ENCODE measurements at regions not wholly inside any gene's neighbourhood (a gene's known extent, or its start where the extent isn't known, plus 50 kb on each side); places are given as distances from the start of the nearest gene placed in this dataset.

- Histone ChIP-seq H3K36me3 (ENCODE audit: control insufficient read depth, insufficient read depth, low read length) (no peaks in the 10 kb centered on the region), H3K27me3 (ENCODE audit: control insufficient read depth, insufficient read depth, low read length) (no peaks in the 10 kb centered on the region), H3K4me3 (ENCODE audit: low read depth, low read length) (no peak overlapping the region)
- FAIRE-seq (no peak), DNase-seq (ENCODE audit: low read depth) (no peak)
- no peak for TF ChIP-seq CTCF (IDR thresholded peaks at IDR 0.05; ENCODE audit: insufficient read depth, low read length, severe bottlenecking)
Observed at GRCh38 chr4:85092536-85092935, 126.0 kb upstream of the WDFY3 start.

DNA sequence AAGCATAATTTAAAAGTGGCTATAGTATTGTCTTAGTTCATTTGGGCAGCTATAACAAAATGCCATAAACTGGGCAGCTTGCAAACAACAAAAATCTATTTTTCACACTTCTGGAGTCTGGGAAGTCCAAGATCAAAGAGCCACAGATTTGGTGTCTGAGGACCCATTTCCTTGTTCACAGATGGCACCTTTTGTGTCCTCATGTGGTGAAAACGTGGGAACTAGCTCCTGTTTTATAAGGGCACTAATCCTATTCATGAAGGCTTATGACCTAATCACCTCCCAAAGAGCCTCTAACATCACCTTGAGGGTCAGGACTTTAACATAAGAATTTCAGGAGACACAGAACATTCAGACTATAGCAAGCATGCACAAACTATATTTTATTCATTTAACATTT lies 126.5 kb upstream of the WDFY3 start:
- Histone ChIP-seq H3K4me3 (ENCODE audit: low read depth, low read length) (no peak overlapping the region), H3K36me3 (ENCODE audit: control insufficient read depth, insufficient read depth, low read length) (no peaks in the 10 kb centered on the region), H3K27me3 (ENCODE audit: control insufficient read depth, insufficient read depth, low read length) (no peaks in the 10 kb centered on the region)
- FAIRE-seq (no peak), DNase-seq (ENCODE audit: low read depth) (no peak)
- no peak for TF ChIP-seq CTCF (IDR thresholded peaks at IDR 0.05; ENCODE audit: insufficient read depth, low read length, severe bottlenecking)

- FAIRE-seq (no peak), DNase-seq (ENCODE audit: low read depth) (no peak)
- Histone ChIP-seq H3K36me3 (ENCODE audit: control insufficient read depth, insufficient read depth, low read length) (no peaks in the 10 kb centered on the region), H3K4me3 (ENCODE audit: low read depth, low read length) (no peak overlapping the region), H3K27me3 (ENCODE audit: control insufficient read depth, insufficient read depth, low read length) (no peaks in the 10 kb centered on the region)
- no peak for TF ChIP-seq CTCF (IDR thresholded peaks at IDR 0.05; ENCODE audit: insufficient read depth, low read length, severe bottlenecking)
Observed at GRCh38 chr4:85094735-85095134, 128.2 kb upstream of the WDFY3 start.

DNA sequence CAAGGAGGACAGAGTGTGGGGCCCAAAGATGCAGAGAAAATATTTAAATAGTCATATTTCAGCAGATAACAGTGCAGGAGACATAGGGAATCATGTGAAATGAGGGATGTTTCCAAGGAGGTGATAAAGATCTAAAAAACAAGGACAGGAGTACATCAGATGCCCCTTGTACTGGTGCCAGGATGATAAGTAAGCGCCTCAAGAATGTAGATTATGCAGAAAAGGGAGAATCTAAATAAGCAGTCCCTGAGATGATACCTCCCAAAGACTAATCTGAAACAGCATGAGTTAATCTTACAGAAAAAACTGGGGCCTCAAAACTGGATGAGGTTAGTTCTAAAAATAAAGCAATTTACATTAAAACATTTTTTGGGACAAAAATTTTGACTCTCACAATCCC lies 136.1 kb upstream of the WDFY3 start:
- no peak for FAIRE-seq
- H3K27me3 ChIP-seq (ENCODE audit: control insufficient read depth, insufficient read depth, low read length): no peaks in the 10 kb centered on the region
- no peaks in the 10 kb centered on the region for H3K36me3 ChIP-seq (ENCODE audit: control insufficient read depth, insufficient read depth, low read length)
- no peak for DNase-seq (ENCODE audit: low read depth)
- no peak for TF ChIP-seq CTCF (IDR thresholded peaks at IDR 0.05; ENCODE audit: insufficient read depth, low read length, severe bottlenecking)
- H3K4me3 ChIP-seq (ENCODE audit: low read depth, low read length): no peak overlapping the region

DNA sequence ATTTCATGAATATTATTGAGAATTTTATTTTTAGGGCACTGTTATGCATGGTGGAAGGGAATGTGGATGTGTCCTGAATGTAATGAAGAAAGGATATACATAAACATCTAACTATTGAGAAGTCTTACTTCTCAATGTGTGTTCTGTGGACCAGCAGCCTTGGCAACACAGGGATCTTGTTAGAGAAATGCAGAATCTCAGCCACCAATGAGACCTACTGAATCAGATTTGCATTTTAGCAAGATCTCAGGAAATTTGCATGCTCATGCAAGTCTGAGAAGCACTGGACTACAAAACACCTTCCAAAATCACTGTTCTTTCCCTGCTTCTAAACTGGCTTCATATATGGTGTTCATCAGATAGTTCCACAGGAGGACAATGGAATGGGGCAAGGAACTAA lies 139.7 kb upstream of the WDFY3 start:
- H3K36me3 ChIP-seq (ENCODE audit: control insufficient read depth, insufficient read depth, low read length): no peaks in the 10 kb centered on the region
- no peaks in the 10 kb centered on the region for H3K27me3 ChIP-seq (ENCODE audit: control insufficient read depth, insufficient read depth, low read length)
- DNase-seq (ENCODE audit: low read depth) (no peak), FAIRE-seq (no peak)
- no peak for TF ChIP-seq CTCF (IDR thresholded peaks at IDR 0.05; ENCODE audit: insufficient read depth, low read length, severe bottlenecking)
- no peak overlapping the region for H3K4me3 ChIP-seq (ENCODE audit: low read depth, low read length)

GRCh38 chr4:85106805-85107336 lies 140.4 kb upstream of the WDFY3 start:
- Histone ChIP-seq H3K4me3 (ENCODE audit: low read depth, low read length) (no peak overlapping the region), H3K36me3 (ENCODE audit: control insufficient read depth, insufficient read depth, low read length) (no peaks in the 10 kb centered on the region), H3K27me3 (ENCODE audit: control insufficient read depth, insufficient read depth, low read length) (no peaks in the 10 kb centered on the region)
- FAIRE-seq: no peak
- no peak for DNase-seq (ENCODE audit: low read depth)
- no peak for TF ChIP-seq CTCF (IDR thresholded peaks at IDR 0.05; ENCODE audit: insufficient read depth, low read length, severe bottlenecking)

All from bronchial epithelial cell (primary cell).